8988T (cell line): ENCODE measurements at regions not wholly inside any gene's neighbourhood (a gene's known extent, or its start where the extent isn't known, plus 50 kb on each side); places are given as distances from the start of the nearest gene placed in this dataset.

ENCODE experiments used
- DNase-seq: peaks from one replicate; pipeline ENCODE4 v3.0.0; 2011

GRCh38 chr4:166655231-166655630 lies 579.1 kb downstream of the SPOCK3 start:
- no peak for DNase-seq

DNA sequence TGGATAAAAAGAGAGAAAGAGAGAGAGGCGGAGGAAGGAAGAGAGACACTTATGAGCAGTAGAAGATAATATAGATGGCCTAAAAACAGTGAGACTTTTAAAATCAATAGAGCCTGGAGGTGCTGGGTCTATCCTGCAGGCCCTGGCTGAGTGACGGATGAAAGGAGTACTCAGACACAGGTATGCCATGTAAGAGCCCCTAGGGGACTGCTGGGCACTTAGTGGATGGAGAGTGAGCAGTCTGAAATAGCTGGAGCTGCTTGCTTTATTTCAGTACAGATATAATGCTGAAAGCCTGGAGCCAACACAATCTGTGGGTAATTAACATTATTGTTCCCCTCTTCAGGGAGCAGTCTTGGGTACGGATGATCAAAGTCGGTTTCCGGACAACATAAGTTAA lies 578.6 kb downstream of the SPOCK3 start:
- DNase-seq, result no peak

GRCh38 chr4:166657261-166657660 lies 577.0 kb downstream of the SPOCK3 start:
- DNase-seq, result no peak

- DNase-seq, result no peak
Observed at GRCh38 chr4:166658585-166658984, 575.7 kb downstream of the SPOCK3 start.

GRCh38 chr4:166662266-166662843 lies 571.9 kb downstream of the SPOCK3 start:
- DNase-seq, result no peak

- no peak for DNase-seq
Observed at GRCh38 chr4:166670341-166670740, 564.0 kb downstream of the SPOCK3 start.

DNA sequence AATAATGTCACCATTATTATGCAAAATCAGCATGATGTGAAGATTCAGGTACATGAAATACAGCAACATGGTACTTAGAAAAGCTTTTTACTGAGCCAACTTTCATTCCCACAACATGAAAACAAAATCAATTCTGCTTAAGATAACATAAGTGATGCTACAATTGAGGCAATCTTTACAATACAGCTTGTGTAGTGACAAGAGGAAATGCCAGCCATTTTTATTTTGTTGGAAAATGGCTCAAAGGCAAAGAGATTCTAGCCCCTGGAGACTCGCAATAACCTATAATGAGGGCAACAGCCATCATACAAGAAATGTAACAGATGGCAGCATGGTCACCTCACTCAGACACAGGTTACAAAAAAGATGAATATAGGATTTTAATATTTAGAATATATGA lies 560.4 kb downstream of the SPOCK3 start:
- DNase-seq, result no peak

DNA sequence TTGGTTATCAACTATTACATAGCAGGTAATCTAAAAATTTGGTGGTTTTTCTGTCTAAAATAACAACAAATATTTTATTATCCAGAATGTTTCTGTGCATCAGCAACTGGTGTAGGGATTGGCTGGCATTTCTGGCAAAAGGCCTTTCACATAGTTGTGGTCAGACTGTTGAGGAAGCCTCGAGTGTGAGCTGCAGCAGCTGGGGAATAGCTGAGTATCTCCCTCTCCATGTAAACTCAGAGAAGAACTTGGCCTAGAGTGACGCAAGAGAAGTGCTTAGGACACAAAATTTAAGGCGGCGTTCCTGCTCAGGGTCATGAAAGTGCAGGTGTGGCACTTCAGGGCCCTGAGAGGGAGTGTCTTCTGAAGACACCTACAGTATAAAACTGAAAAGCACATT lies 558.9 kb downstream of the SPOCK3 start:
- no peak for DNase-seq

- no peak for DNase-seq
Observed at GRCh38 chr4:166680796-166681195, 553.5 kb downstream of the SPOCK3 start.

DNA sequence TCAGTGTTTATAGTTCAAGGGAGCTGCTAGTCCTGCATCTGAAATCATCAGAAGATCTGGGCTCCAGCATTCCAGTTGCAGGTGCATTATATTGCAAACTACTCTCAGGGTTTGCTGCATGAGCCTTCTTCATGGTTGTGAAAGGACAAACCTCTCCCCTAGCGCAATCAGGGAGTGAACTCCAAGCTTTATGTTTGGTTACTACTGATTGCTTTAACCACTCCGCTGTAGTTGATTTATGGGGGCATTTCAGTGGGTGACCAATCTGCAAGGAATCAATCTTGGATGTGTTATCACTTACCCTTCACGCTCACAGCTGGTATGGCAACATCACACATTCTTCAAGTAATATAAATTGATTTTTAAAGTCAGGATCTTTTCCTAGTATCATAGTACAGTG lies 552.1 kb downstream of the SPOCK3 start:
- no peak for DNase-seq
